Astrocyte of the cerebellum (primary cell): ENCODE measurements at regions not wholly inside any gene's neighbourhood (a gene's known extent, or its start where the extent isn't known, plus 50 kb on each side); places are given as distances from the start of the nearest gene placed in this dataset.

Experiments
- DNase-seq: peaks from one replicate; pipeline ENCODE4 v3.0.0-alpha.2; 2011; ENCODE audit warnings: low read depth
- H3K4me3 ChIP-seq: 2 replicates; pipeline ENCODE4 v1.5.1; 2011; ENCODE audit warnings: mild to moderate bottlenecking, low read depth, low read length, moderate library complexity
- in situ Hi-C: cut with HindIII; loops from 2 replicates; pipeline ENCODE4 v1.10.0; 2017; ENCODE audit warnings: low sequenced_read_pairs
- TF ChIP-seq, protein P1 (sequence below): IDR thresholded peaks from 2 replicates; pipeline ENCODE4 v1.5.1; 2012; ENCODE audit warnings: low read length, low read depth, moderate library complexity, mild to moderate bottlenecking; ENCODE audit errors: missing control alignments

DNA sequence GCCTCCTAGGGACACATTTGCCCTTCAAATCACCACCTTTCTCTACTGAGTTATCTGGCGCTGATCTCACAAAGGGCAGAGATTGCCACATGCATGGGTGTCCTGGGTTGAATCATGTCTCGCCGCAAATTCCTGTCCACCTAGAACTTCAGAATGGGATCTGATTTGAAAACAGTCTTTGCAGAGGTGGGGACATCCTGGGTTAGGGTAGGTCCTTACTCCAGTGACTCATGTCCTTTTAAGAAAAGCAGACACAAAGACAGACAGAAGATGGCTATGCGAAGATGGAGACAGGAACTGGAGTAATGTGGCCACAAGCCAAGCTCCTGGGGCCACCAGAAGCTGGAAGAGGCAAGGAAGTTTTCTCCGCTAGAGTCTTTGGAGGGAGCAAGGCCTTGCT is 197.4 kb upstream of the SMIM21 start:
- DNase-seq, result no peak
- in situ Hi-C loops, result no loop called here
- TF ChIP-seq, protein P1, sequence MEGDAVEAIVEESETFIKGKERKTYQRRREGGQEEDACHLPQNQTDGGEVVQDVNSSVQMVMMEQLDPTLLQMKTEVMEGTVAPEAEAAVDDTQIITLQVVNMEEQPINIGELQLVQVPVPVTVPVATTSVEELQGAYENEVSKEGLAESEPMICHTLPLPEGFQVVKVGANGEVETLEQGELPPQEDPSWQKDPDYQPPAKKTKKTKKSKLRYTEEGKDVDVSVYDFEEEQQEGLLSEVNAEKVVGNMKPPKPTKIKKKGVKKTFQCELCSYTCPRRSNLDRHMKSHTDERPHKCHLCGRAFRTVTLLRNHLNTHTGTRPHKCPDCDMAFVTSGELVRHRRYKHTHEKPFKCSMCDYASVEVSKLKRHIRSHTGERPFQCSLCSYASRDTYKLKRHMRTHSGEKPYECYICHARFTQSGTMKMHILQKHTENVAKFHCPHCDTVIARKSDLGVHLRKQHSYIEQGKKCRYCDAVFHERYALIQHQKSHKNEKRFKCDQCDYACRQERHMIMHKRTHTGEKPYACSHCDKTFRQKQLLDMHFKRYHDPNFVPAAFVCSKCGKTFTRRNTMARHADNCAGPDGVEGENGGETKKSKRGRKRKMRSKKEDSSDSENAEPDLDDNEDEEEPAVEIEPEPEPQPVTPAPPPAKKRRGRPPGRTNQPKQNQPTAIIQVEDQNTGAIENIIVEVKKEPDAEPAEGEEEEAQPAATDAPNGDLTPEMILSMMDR, result no peak
- no peak overlapping the region for H3K4me3 ChIP-seq

DNA sequence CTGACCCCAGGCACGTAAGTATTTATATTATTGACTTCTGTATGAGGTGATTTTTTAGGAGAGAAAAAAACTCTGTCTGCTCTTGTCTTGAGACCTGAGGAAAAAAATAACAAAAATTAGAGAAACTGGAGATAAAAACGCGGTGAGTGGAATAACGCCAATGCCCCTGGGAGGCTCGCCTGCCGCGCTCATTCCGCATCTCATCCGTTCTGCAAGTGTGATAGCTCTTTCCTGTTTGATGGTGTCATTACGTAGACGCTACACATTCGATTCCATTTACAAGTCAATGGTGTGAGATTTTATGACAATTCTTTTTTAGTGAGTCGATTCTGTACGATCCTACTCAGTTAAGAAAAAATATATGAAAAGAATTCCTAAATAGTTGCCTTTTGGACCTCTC is 194.3 kb upstream of the SMIM21 start:
- in situ Hi-C loops, result no loop called here
- no peak for DNase-seq
- TF ChIP-seq, protein P1, result no peak
- no peak overlapping the region for H3K4me3 ChIP-seq

DNA sequence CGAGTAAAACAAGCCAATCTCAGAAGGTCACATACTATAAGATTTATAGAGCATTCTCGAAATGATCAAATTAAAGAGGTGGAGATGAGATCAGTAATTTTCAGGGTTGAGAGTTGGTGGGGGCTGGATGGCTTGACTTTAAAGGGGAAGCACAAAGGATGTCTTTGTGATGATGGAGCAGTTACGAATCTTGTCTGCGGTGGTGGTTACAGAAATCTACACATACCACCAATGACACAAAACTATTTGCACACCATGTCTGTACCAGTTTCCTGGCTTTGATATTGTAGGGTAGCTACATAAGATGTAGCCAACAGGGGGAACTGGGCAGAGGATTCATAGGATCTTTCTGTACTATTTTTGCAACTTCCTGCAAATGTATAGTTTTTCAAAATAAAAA is 190.6 kb upstream of the SMIM21 start:
- in situ Hi-C loops, result no loop called here
- DNase-seq, result no peak

DNA sequence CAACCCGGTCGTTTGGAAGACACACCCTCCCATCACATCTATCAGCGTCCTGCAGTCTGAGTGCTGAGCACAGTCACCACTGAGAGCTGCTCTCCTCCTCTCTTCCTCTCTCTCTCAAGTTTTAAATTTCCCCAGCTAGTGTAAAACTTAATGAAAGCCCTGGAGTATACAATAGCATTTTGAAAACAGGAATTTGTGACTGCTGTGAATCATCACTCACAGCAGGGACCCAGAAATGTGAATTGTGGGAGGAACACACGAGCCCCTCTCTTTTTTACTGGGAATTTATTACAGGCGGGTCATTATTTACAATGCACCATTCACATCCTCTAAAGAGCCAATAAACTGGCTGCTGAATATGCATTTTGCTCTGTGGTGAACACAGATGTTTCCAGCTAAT is 185.0 kb upstream of the SMIM21 start:
- no peak overlapping the region for H3K4me3 ChIP-seq
- peak; percentile 31 for DNase-seq
- in situ Hi-C loops, result no loop called here
- TF ChIP-seq, protein P1, result no peak

More for the DNA sequence above, 190.6 kb upstream of the SMIM21 start:
- H3K4me3 ChIP-seq, result no peak overlapping the region
- TF ChIP-seq, protein P1, result no peak

DNA sequence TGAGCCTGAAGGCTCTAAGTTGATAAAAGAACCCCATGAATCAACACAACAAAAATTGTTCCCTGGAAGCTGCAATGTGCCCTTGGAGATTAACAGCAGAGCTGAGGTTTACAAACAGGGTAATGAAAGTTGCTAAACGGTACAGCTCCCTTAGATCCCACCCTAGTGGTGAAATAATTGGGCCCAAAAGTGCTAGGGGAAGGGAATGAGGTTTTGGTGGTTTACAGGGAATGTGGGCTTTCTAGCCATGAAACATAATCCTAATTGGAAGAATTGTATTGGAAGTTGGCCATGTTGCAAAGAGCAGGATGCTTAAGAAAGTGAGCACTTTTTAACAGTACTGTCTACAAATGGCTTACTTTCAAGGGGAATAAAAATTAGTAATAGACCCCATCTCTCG is 180.2 kb upstream of the SMIM21 start:
- TF ChIP-seq, protein P1, result peak; percentile 34
- peak; percentile 74 for DNase-seq
- in situ Hi-C loops, result no loop called here
- H3K4me3 ChIP-seq, result no peak overlapping the region

DNA sequence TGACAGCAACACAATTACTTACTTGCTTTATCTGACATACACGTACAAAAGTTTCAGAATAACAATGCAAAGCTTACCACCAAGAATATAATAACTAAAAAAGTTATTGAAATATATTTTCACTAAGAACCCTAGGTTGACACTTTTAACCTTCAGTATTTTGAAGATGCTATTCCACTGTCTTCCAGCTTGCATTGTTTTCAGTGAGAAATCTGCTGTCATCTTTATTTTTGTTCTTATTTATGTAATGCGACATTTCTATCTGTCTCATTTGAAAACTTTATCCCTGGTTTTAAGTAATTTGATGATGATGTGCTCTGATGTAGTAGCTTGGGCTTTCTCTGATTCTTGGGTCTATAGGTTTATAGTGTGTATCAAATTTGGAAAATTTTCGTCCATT is 165.0 kb upstream of the SMIM21 start:
- TF ChIP-seq, protein P1, result no peak
- no peak for DNase-seq
- in situ Hi-C loops, result no loop called here
- no peak overlapping the region for H3K4me3 ChIP-seq

DNA sequence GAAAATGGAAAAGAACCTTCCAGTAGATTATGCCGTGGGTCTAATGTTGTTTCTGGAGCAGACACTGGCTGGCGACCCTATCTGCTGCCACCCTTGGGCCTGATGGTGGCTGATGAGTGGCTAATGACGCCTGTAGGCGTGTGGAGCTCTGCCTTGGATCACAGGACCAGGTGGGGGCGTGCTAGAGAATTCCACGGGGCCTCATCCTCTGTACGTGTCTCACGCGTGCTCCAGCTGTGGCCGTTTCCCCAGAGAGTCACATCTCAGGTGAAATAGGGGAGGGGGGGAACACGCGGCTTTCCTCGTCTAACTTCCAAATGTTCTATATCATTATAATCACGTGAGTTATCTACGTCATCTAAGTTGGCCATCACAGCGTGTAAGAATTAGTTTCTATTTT is 160.9 kb upstream of the SMIM21 start:
- in situ Hi-C loops, result no loop called here
- H3K4me3 ChIP-seq, result no peak overlapping the region
- no peak for DNase-seq
- TF ChIP-seq, protein P1, result no peak
